Loucy (cell line): ENCODE measurements at regions not wholly inside any gene's neighbourhood (a gene's known extent, or its start where the extent isn't known, plus 50 kb on each side); places are given as distances from the start of the nearest gene placed in this dataset.
"Not testable (repeated sequence)": the region's sequence is repeated elsewhere in the genome, so short reads cannot be mapped to it uniquely, and the experiment has no call there.

Experiments used
- H2AFZ ChIP-seq: fragments of 200-600 bp; sonication (generic); 2 replicates; pipeline ENCODE4 v1.6.0; 2016; ENCODE audit warnings: antibody characterized with exemption, mild to moderate bottlenecking, low read length, moderate library complexity
- H3F3A ChIP-seq: fragments of 200-600 bp; 2 replicates; pipeline ENCODE4 v1.6.0; 2016; ENCODE audit warnings: antibody characterized with exemption, low read depth, mild to moderate bottlenecking
- H3K27me3 ChIP-seq: fragments of 200-600 bp; sonication (generic); 2 replicates; pipeline ENCODE4 v1.6.1; 2014; ENCODE audit warnings: low read length, mild to moderate bottlenecking; ENCODE audit not compliant: insufficient read depth, poor library complexity, severe bottlenecking
- H3K36me3 ChIP-seq: fragments of 200-600 bp; sonication (generic); 2 replicates; pipeline ENCODE4 v1.6.1; 2016; ENCODE audit warnings: low read length; ENCODE audit not compliant: insufficient read depth
- H3K4me1 ChIP-seq: fragments of 200-600 bp; sonication (generic); 2 replicates; pipeline ENCODE4 v1.5.1; 2014; ENCODE audit warnings: low read length, mild to moderate bottlenecking; ENCODE audit not compliant: insufficient read depth, poor library complexity, severe bottlenecking
- H3K4me2 ChIP-seq: fragments of 200-600 bp; sonication (generic); 2 replicates; pipeline ENCODE4 v1.6.0; 2014; ENCODE audit warnings: antibody characterized with exemption, low read length, low read depth, mild to moderate bottlenecking; ENCODE audit not compliant: poor library complexity, severe bottlenecking
- H3K4me3 ChIP-seq: fragments of 200-600 bp; sonication (generic); 2 replicates; pipeline ENCODE4 v1.5.1; 2014; ENCODE audit warnings: low read length, mild to moderate bottlenecking, mixed read lengths; ENCODE audit not compliant: poor library complexity, severe bottlenecking
- H3K79me2 ChIP-seq: fragments of 200-600 bp; sonication (generic); 2 replicates; pipeline ENCODE4 v1.6.1; 2014; ENCODE audit warnings: low read length; ENCODE audit not compliant: insufficient read depth
- H3K9ac ChIP-seq: fragments of 200-600 bp; sonication (generic); 2 replicates; pipeline ENCODE4 v1.6.0; 2014; ENCODE audit warnings: mild to moderate bottlenecking, low read depth, low read length, moderate library complexity; ENCODE audit not compliant: poor library complexity, severe bottlenecking
- H3K9me2 ChIP-seq: fragments of 200-600 bp; sonication (generic); replicated peaks from 2 replicates; pipeline ENCODE4 v1.6.1; 2016; ENCODE audit warnings: low read depth, low read length, mixed read lengths
- H3K9me3 ChIP-seq: fragments of 200-600 bp; sonication (generic); 2 replicates; pipeline ENCODE4 v1.6.1; 2014; ENCODE audit warnings: mild to moderate bottlenecking, antibody characterized with exemption, low read length, low read depth; ENCODE audit not compliant: insufficient read depth
- H4K20me1 ChIP-seq: fragments of 200-600 bp; sonication (generic); 2 replicates; pipeline ENCODE4 v1.6.0; 2014; ENCODE audit warnings: antibody characterized with exemption, low read length, mild to moderate bottlenecking; ENCODE audit not compliant: insufficient read depth, poor library complexity, severe bottlenecking
- CTCF ChIP-seq: fragments of 200-600 bp; sonication (generic); conservative IDR thresholded peaks from 2 replicates; pipeline ENCODE4 v1.5.1; 2014; ENCODE audit warnings: mild to moderate bottlenecking, antibody characterized with exemption, low read length
- EZH2phosphoT487 ChIP-seq: fragments of 200-600 bp; IDR thresholded peaks from 2 replicates; pipeline ENCODE4 v1.6.1; 2018; ENCODE audit warnings: antibody characterized with exemption, mild to moderate bottlenecking, moderate library complexity, borderline replicate concordance

- no peak for TF ChIP-seq EZH2phosphoT487
- TF ChIP-seq CTCF: no peak
- Histone ChIP-seq H3K27me3 (no peaks in the 10 kb centered on the region), H3K4me1 (peaks cover 32% of the 10 kb centered on the region), H3K4me2 (no peak overlapping the region), H3K36me3 (no peaks in the 10 kb centered on the region), H3K9ac (no peak overlapping the region), H2AFZ (no peak overlapping the region), H3F3A (no peaks in the 10 kb centered on the region), H4K20me1 (no peaks in the 10 kb centered on the region), H3K79me2 (no peaks in the 10 kb centered on the region), H3K9me2 (no peaks in the 10 kb centered on the region), H3K9me3 (no peaks in the 10 kb centered on the region), H3K4me3 (no peak overlapping the region)
These were observed 278.3 kb downstream of the TSN start for GRCh38 chr2:122033778-122034177.

GRCh38 chr2:122034344-122034743 is 278.9 kb downstream of the TSN start:
- Histone ChIP-seq H2AFZ (no peak overlapping the region), H3K4me3 (no peak overlapping the region), H3K4me1 (peaks cover 29% of the 10 kb centered on the region), H3K36me3 (no peaks in the 10 kb centered on the region), H3K9me3 (no peaks in the 10 kb centered on the region), H3K9ac (no peak overlapping the region), H3K27me3 (no peaks in the 10 kb centered on the region), H3K9me2 (no peaks in the 10 kb centered on the region), H3F3A (no peaks in the 10 kb centered on the region), H3K4me2 (no peak overlapping the region), H3K79me2 (no peaks in the 10 kb centered on the region), H4K20me1 (no peaks in the 10 kb centered on the region)
- TF ChIP-seq EZH2phosphoT487 (no peak), CTCF (no peak)

- Histone ChIP-seq H3K4me3 (no peak overlapping the region), H3K79me2 (no peaks in the 10 kb centered on the region), H3F3A (no peaks in the 10 kb centered on the region), H3K4me2 (no peak overlapping the region), H4K20me1 (no peaks in the 10 kb centered on the region), H3K9me3 (no peaks in the 10 kb centered on the region), H3K9me2 (no peaks in the 10 kb centered on the region), H3K27me3 (no peaks in the 10 kb centered on the region), H2AFZ (no peak overlapping the region), H3K4me1 (peaks cover 24% of the 10 kb centered on the region), H3K36me3 (no peaks in the 10 kb centered on the region), H3K9ac (no peak overlapping the region)
- TF ChIP-seq EZH2phosphoT487 (no peak), CTCF (no peak)
These were observed 279.3 kb downstream of the TSN start for GRCh38 chr2:122034777-122035176.

GRCh38 chr2:122038816-122039215 is 283.4 kb downstream of the TSN start:
- H3K9ac ChIP-seq, H3K4me3 ChIP-seq: not testable (repeated sequence)

More at GRCh38 chr2:122038816-122039215, 283.4 kb downstream of the TSN start:
- not testable (repeated sequence) for H3K9me2 ChIP-seq, H2AFZ ChIP-seq, H3F3A ChIP-seq, H4K20me1 ChIP-seq, H3K9me3 ChIP-seq, H3K36me3 ChIP-seq, H3K79me2 ChIP-seq, H3K27me3 ChIP-seq, H3K4me2 ChIP-seq, H3K4me1 ChIP-seq
